Gastroesophageal sphincter (tissue), 4 donors: ENCODE measurements at regions not wholly inside any gene's neighbourhood (a gene's known extent, or its start where the extent isn't known, plus 50 kb on each side); places are given as distances from the start of the nearest gene placed in this dataset.

Source experiments
- ATAC-seq: fragments of 150-250 bp; one replicate; pipeline ENCODE4 v1.9.1; 2016; ENCODE audit warnings: mild to moderate bottlenecking, moderate library complexity
- H3K27ac ChIP-seq, 4 donors: fragments of 200-600 bp; sonication (generic) in 3 of 4; 1 replicate in 3 of 4; 2 replicates in 1 of 4; pipeline ENCODE4 v1.5.1; 2016 to 2019
- H3K27me3 ChIP-seq: fragments of 200-600 bp; sonication (generic); one replicate; pipeline ENCODE4 v1.5.1; 2019
- H3K36me3 ChIP-seq, 2 donors: fragments of 200-600 bp; sonication (generic); one replicate each; pipeline ENCODE4 v1.5.1; 2019; ENCODE audit warnings: control low read depth in 1 of 2
- H3K4me1 ChIP-seq, 3 donors: fragments of 200-600 bp; sonication (generic); 1 replicate in 2 of 3; 2 replicates in 1 of 3; pipeline ENCODE4 v1.5.1; 2016 to 2019; ENCODE audit warnings: control low read depth in 2 of 3
- H3K4me3 ChIP-seq, 2 donors: fragments of 200-600 bp; sonication (generic); one replicate each; pipeline ENCODE4 v1.5.1; 2019; ENCODE audit warnings: mild to moderate bottlenecking in 1 of 2, moderate library complexity in 1 of 2
- H3K9me3 ChIP-seq, 3 donors: fragments of 200-600 bp; sonication (generic); one replicate each; pipeline ENCODE4 v1.5.1; 2017 to 2019; ENCODE audit warnings: control low read depth in 2 of 3
- EP300 ChIP-seq: sonication (generic); formaldehyde crosslinking; IDR thresholded peaks from one replicate; pipeline ENCODE4 v1.6.1; 2017; ENCODE audit warnings: antibody characterized with exemption, mild to moderate bottlenecking
- POLR2A ChIP-seq, 2 donors: fragments of 450-650 bp; IDR thresholded peaks; one replicate each; pipeline ENCODE4 v1.6.1; 2017; ENCODE audit warnings: antibody characterized with exemption in 2 of 2, mild to moderate bottlenecking in 2 of 2, moderate library complexity in 1 of 2
- POLR2AphosphoS5 ChIP-seq: sonication (generic); formaldehyde crosslinking; IDR thresholded peaks from one replicate; pipeline ENCODE4 v1.6.1; 2017; ENCODE audit warnings: antibody characterized with exemption
- WGBS, 2 donors: methylation state at CpG; one replicate each; pipeline ENCODE4 v1.1.5; 2018; ENCODE audit warnings: low coverage in 1 of 2; 5-methylcytosine and 5-hydroxymethylcytosine counted together
- TF ChIP-seq, protein P1 (sequence below), 4 experiments: fragments of 200-600 bp in 2 of 4; fragments of 450-650 bp in 2 of 4; sonication (generic) in 1 of 4; IDR thresholded peaks; one replicate each; pipeline ENCODE4 v1.5.1; 2017 to 2019; ENCODE audit warnings: antibody characterized with exemption in 4 of 4, mild to moderate bottlenecking in 2 of 4, moderate library complexity in 2 of 4

DNA sequence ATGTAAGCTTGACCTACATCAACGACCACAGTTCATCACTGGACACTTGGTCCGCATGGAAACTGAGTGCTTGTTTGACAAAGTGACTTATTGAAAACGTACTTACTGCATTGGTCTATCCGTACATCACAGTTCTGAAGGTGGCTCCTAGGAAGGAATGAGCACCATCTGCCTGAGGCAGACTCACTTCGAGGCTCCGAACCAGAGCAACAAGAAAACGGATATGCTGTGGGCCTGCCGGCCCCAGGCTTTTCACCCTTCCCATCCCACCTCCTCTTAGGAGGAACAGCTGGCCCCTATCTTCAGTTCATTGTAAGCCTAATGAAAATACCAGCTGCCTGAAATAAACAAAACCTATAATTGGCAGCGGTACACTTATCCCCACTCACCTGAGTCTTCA lies 67.2 kb upstream of the TSLP start:
- 29 to 33% methylated on average over 3 to 9 of the region's 9 CpGs for WGBS, 2 donors
- Histone ChIP-seq H3K27ac (no peak overlapping the region), H3K27me3 (no peaks in the 10 kb centered on the region), H3K4me1 (no peaks in the 10 kb centered on the region), H3K4me3 (no peak overlapping the region), H3K36me3 (no peaks in the 10 kb centered on the region), H3K9me3 (no peaks in the 10 kb centered on the region)
- no peak for ATAC-seq
- TF ChIP-seq POLR2AphosphoS5: no peak
- TF ChIP-seq POLR2A (IDR thresholded peaks at IDR 0.05): no peak
- TF ChIP-seq, protein P1, sequence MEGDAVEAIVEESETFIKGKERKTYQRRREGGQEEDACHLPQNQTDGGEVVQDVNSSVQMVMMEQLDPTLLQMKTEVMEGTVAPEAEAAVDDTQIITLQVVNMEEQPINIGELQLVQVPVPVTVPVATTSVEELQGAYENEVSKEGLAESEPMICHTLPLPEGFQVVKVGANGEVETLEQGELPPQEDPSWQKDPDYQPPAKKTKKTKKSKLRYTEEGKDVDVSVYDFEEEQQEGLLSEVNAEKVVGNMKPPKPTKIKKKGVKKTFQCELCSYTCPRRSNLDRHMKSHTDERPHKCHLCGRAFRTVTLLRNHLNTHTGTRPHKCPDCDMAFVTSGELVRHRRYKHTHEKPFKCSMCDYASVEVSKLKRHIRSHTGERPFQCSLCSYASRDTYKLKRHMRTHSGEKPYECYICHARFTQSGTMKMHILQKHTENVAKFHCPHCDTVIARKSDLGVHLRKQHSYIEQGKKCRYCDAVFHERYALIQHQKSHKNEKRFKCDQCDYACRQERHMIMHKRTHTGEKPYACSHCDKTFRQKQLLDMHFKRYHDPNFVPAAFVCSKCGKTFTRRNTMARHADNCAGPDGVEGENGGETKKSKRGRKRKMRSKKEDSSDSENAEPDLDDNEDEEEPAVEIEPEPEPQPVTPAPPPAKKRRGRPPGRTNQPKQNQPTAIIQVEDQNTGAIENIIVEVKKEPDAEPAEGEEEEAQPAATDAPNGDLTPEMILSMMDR (IDR thresholded peaks at IDR 0.05): no peak
- TF ChIP-seq EP300: no peak

- 86 to 100% methylated on average over 1 to 2 of the region's 2 CpGs for WGBS, 2 donors
- no peaks in the 10 kb centered on the region for H3K27me3 ChIP-seq
- no peaks in the 10 kb centered on the region for H3K36me3 ChIP-seq
- no peaks in the 10 kb centered on the region for H3K4me1 ChIP-seq
- ATAC-seq: no peak
- no peak overlapping the region for H3K27ac ChIP-seq
- H3K9me3 ChIP-seq: no peaks in the 10 kb centered on the region
- no peak for TF ChIP-seq POLR2AphosphoS5
- no peak for TF ChIP-seq POLR2A (IDR thresholded peaks at IDR 0.05)
- TF ChIP-seq, protein P1 (IDR thresholded peaks at IDR 0.05): no peak
- no peak for TF ChIP-seq EP300
- H3K4me3 ChIP-seq: no peak overlapping the region
These were observed 60.7 kb upstream of the TSLP start for GRCh38 chr5:111010783-111011182.

GRCh38 chr5:111013011-111013410 lies 58.5 kb upstream of the TSLP start:
- WGBS, 2 donors: 94 to 100% methylated on average over 1 of the region's 1 CpG
- H3K4me3 ChIP-seq: no peak overlapping the region
- H3K9me3 ChIP-seq: no peaks in the 10 kb centered on the region
- H3K27me3 ChIP-seq: no peaks in the 10 kb centered on the region
- H3K27ac ChIP-seq: no peak overlapping the region
- no peaks in the 10 kb centered on the region for H3K36me3 ChIP-seq
- H3K4me1 ChIP-seq: no peaks in the 10 kb centered on the region
- TF ChIP-seq POLR2A (IDR thresholded peaks at IDR 0.05) (no peak), POLR2AphosphoS5 (no peak), EP300 (no peak)
- TF ChIP-seq, protein P1 (IDR thresholded peaks at IDR 0.05): no peak
- ATAC-seq: no peak

- H3K27ac ChIP-seq: no peak overlapping the region
- H3K4me1 ChIP-seq: no peaks in the 10 kb centered on the region
- no peaks in the 10 kb centered on the region for H3K9me3 ChIP-seq
- H3K36me3 ChIP-seq: no peaks in the 10 kb centered on the region
- 26 to 32% methylated on average over 3 of the region's 3 CpGs for WGBS, 2 donors
- ATAC-seq: no peak
- no peak overlapping the region for H3K4me3 ChIP-seq
- no peaks in the 10 kb centered on the region for H3K27me3 ChIP-seq
- TF ChIP-seq POLR2AphosphoS5 (no peak), POLR2A (IDR thresholded peaks at IDR 0.05) (no peak), EP300 (no peak)
- TF ChIP-seq, protein P1 (IDR thresholded peaks at IDR 0.05): no peak
These were observed 54.7 kb upstream of the TSLP start for GRCh38 chr5:111016801-111017200.

GRCh38 chr5:111017731-111018130 lies 53.8 kb upstream of the TSLP start:
- H3K36me3 ChIP-seq: no peaks in the 10 kb centered on the region
- ATAC-seq: no peak
- H3K4me1 ChIP-seq: no peaks in the 10 kb centered on the region
- H3K9me3 ChIP-seq: no peaks in the 10 kb centered on the region
- no peaks in the 10 kb centered on the region for H3K27me3 ChIP-seq
- no peak for TF ChIP-seq POLR2AphosphoS5
- TF ChIP-seq, protein P1 (IDR thresholded peaks at IDR 0.05): no peak
- no peak for TF ChIP-seq EP300
- no peak for TF ChIP-seq POLR2A (IDR thresholded peaks at IDR 0.05)
- 93 to 96% methylated on average over 1 of the region's 1 CpG for WGBS, 2 donors
- no peak overlapping the region for H3K27ac ChIP-seq
- H3K4me3 ChIP-seq: no peak overlapping the region
